Right ventricle myocardium superior (tissue), 1 donor: ENCODE measurements at regions not wholly inside any gene's neighbourhood (a gene's known extent, or its start where the extent isn't known, plus 50 kb on each side); places are given as distances from the start of the nearest gene placed in this dataset.
A peak's percentile ranks its signal among the peaks of the same experiment; 100 is the strongest.

ENCODE experiments used
- ATAC-seq: fragments of 200-7000 bp; cut with Tn5 transposase; one replicate; pipeline ENCODE4 v1.9.1; 2020; ENCODE audit warnings: mild to moderate bottlenecking; ENCODE audit not compliant: poor library complexity
- DNase-seq: peaks from one replicate; pipeline ENCODE4 v3.0.0-alpha.2; 2020
- intact Hi-C: fragments of 100-400 bp; cut with DNase I; formaldehyde crosslinking; loops from one replicate; pipeline ENCODE4 v1.11.2; 2022
- donor health status: DM: no; HTN: yes; CAD: no; lungs with severe emphysema.

- intact Hi-C loops: no loop called here
- ATAC-seq (no peak), DNase-seq (no peak)
Observed at GRCh38 chr2:240355962-240356361, 79.5 kb upstream of the GPC1 start.

- intact Hi-C loops: no loop called here
- no peak for ATAC-seq
- no peak for DNase-seq
Observed at GRCh38 chr2:240356700-240357640, 78.5 kb upstream of the GPC1 start.

GRCh38 chr2:240357641-240358012 lies 77.8 kb upstream of the GPC1 start:
- ATAC-seq: no peak
- intact Hi-C loops: no loop called here

GRCh38 chr2:240358080-240358479 lies 77.4 kb upstream of the GPC1 start:
- DNase-seq (no peak), ATAC-seq (no peak)
- intact Hi-C loops: no loop called here

More at GRCh38 chr2:240357641-240358012, 77.8 kb upstream of the GPC1 start:
- no peak for DNase-seq

- no peak for DNase-seq
- ATAC-seq: no peak
- intact Hi-C loops: no loop called here
Observed at GRCh38 chr2:240358821-240359397, 76.6 kb upstream of the GPC1 start.

GRCh38 chr2:240359695-240360094 lies 75.8 kb upstream of the GPC1 start:
- no peak for ATAC-seq
- intact Hi-C loops: no loop called here
- DNase-seq: no peak

- intact Hi-C loops: no loop called here
- DNase-seq (no peak), ATAC-seq (no peak)
Observed at GRCh38 chr2:240360645-240361475, 74.6 kb upstream of the GPC1 start.

- intact Hi-C loops: no loop called here
- no peak for ATAC-seq
- DNase-seq: peak; percentile 11
Observed at GRCh38 chr2:240362216-240362755, 73.2 kb upstream of the GPC1 start.

GRCh38 chr2:240362826-240363745 lies 72.4 kb upstream of the GPC1 start:
- no peak for ATAC-seq
- intact Hi-C loops: no loop called here
- DNase-seq: peak; percentile 31

GRCh38 chr2:240363746-240364581 lies 71.5 kb upstream of the GPC1 start:
- intact Hi-C loops: no loop called here
- DNase-seq: peak; percentile 17
- no peak for ATAC-seq

GRCh38 chr2:240364582-240364960 lies 70.9 kb upstream of the GPC1 start:
- intact Hi-C loops: no loop called here
- DNase-seq (peak; percentile 36), ATAC-seq (no peak)

GRCh38 chr2:240364961-240365775 lies 70.3 kb upstream of the GPC1 start:
- DNase-seq (peak; percentile 34), ATAC-seq (no peak)
- intact Hi-C loops: no loop called here

GRCh38 chr2:240365971-240366471 lies 69.4 kb upstream of the GPC1 start:
- ATAC-seq: no peak
- intact Hi-C loops: no loop called here
- DNase-seq: peak; percentile 24

- ATAC-seq: no peak
- peak; percentile 11 for DNase-seq
- intact Hi-C loops: no loop called here
Observed at GRCh38 chr2:240366901-240367300, 68.6 kb upstream of the GPC1 start.

GRCh38 chr2:240367721-240368120 lies 67.7 kb upstream of the GPC1 start:
- intact Hi-C loops: loop anchor here (2.0 kb wide), 1 partner anchor 71 kb away; no protein-coding TSS in a partner anchor
- no peak for ATAC-seq
- DNase-seq: peak; percentile 26

GRCh38 chr2:240368781-240369331 lies 66.6 kb upstream of the GPC1 start:
- peak; percentile 84 for ATAC-seq
- DNase-seq: peak; percentile 84
- intact Hi-C loops: loop anchor here (2.0 kb wide), 1 partner anchor 72 kb away; no protein-coding TSS in a partner anchor
